Stimulated activated naive CD4-positive, alpha-beta T cell treated with Interleukin-2 at 50 U/mL for 16 hours (primary cell): ENCODE measurements at regions not wholly inside any gene's neighbourhood (a gene's known extent, or its start where the extent isn't known, plus 50 kb on each side); places are given as distances from the start of the nearest gene placed in this dataset.

Experiments
- DNase-seq: peaks from one replicate; lab custom pipeline; 2025; lab: John Stamatoyannopoulos, UW

- DNase-seq = no peak
These were observed 325.6 kb upstream of the VRK2 start for GRCh38 chr2:57720728-57721627.

- DNase-seq = no peak
These were observed 321.2 kb upstream of the VRK2 start for GRCh38 chr2:57725337-57725947.

GRCh38 chr2:57726294-57726693 is 320.3 kb upstream of the VRK2 start:
- DNase-seq = no peak

GRCh38 chr2:57728691-57729090 is 317.9 kb upstream of the VRK2 start:
- no peak for DNase-seq

- DNase-seq = no peak
These were observed 312.6 kb upstream of the VRK2 start for GRCh38 chr2:57733956-57734355.

GRCh38 chr2:57740891-57741290 is 305.7 kb upstream of the VRK2 start:
- DNase-seq = no peak

GRCh38 chr2:57753636-57754035 is 293.0 kb upstream of the VRK2 start:
- DNase-seq = no peak

GRCh38 chr2:57758686-57759085 is 287.9 kb upstream of the VRK2 start:
- no peak for DNase-seq

- no peak for DNase-seq
These were observed 287.5 kb upstream of the VRK2 start for GRCh38 chr2:57759131-57759530.

GRCh38 chr2:57759822-57760300 is 286.7 kb upstream of the VRK2 start:
- peak; percentile 51 for DNase-seq

GRCh38 chr2:57760381-57760801 is 286.2 kb upstream of the VRK2 start:
- DNase-seq = no peak

GRCh38 chr2:57776916-57777315 is 269.7 kb upstream of the VRK2 start:
- no peak for DNase-seq

GRCh38 chr2:57782587-57782986 is 264.0 kb upstream of the VRK2 start:
- DNase-seq = no peak

- DNase-seq = no peak
These were observed 253.3 kb upstream of the VRK2 start for GRCh38 chr2:57793310-57793709.

- no peak for DNase-seq
These were observed 250.1 kb upstream of the VRK2 start for GRCh38 chr2:57796527-57796926.

- no peak for DNase-seq
These were observed 248.3 kb upstream of the VRK2 start for GRCh38 chr2:57798346-57798745.

GRCh38 chr2:57802243-57802642 is 244.4 kb upstream of the VRK2 start:
- DNase-seq = no peak

GRCh38 chr2:57804971-57805370 is 241.6 kb upstream of the VRK2 start:
- no peak for DNase-seq

GRCh38 chr2:57806449-57806968 is 240.1 kb upstream of the VRK2 start:
- no peak for DNase-seq

- no peak for DNase-seq
These were observed 237.4 kb upstream of the VRK2 start for GRCh38 chr2:57809230-57809629.

GRCh38 chr2:57821088-57821487 is 225.5 kb upstream of the VRK2 start:
- DNase-seq = no peak

- DNase-seq = no peak
These were observed 218.4 kb upstream of the VRK2 start for GRCh38 chr2:57828221-57828620.

GRCh38 chr2:57834666-57835065 is 211.9 kb upstream of the VRK2 start:
- no peak for DNase-seq
